Esophagus squamous epithelium (tissue), 5 donors: ENCODE measurements at regions not wholly inside any gene's neighbourhood (a gene's known extent, or its start where the extent isn't known, plus 50 kb on each side); places are given as distances from the start of the nearest gene placed in this dataset.
"Not testable (repeated sequence)": the region's sequence is repeated elsewhere in the genome, so short reads cannot be mapped to it uniquely, and the experiment has no call there.

Experiments used
- DNase-seq: peaks from one replicate; lab custom pipeline; 2025; lab: John Stamatoyannopoulos, UW
- H3K27ac ChIP-seq, 4 donors: fragments of 200-600 bp; sonication (generic); one replicate each; pipeline ENCODE4 v1.5.1; 2016 to 2019; ENCODE audit warnings: mild to moderate bottlenecking in 1 of 4
- H3K27me3 ChIP-seq, 4 donors: fragments of 200-600 bp; sonication (generic); 1 replicate in 3 of 4; 2 replicates in 1 of 4; pipeline versions ENCODE4 v1.5.1 to v1.6.0; 2017 to 2021; ENCODE audit warnings: antibody characterized with exemption in 1 of 4
- H3K36me3 ChIP-seq, 3 donors: fragments of 200-600 bp; sonication (generic); one replicate each; pipeline ENCODE4 v1.5.1; 2016 to 2019
- H3K4me1 ChIP-seq, 3 donors: fragments of 200-600 bp; sonication (generic); one replicate each; pipeline ENCODE4 v1.5.1; 2017 to 2019
- H3K4me3 ChIP-seq, 4 donors: fragments of 200-600 bp; sonication (generic); 1 replicate in 3 of 4; 2 replicates in 1 of 4; pipeline ENCODE4 v1.5.1; 2016 to 2019; ENCODE audit warnings: mild to moderate bottlenecking in 2 of 4, moderate library complexity in 1 of 4
- H3K9me3 ChIP-seq, 3 donors: fragments of 200-600 bp; sonication (generic); one replicate each; pipeline ENCODE4 v1.5.1; 2016 to 2019
- POLR2A ChIP-seq, 4 donors: fragments of 450-650 bp; IDR thresholded peaks; one replicate each; pipeline ENCODE4 v1.6.1; 2017; ENCODE audit warnings: antibody characterized with exemption in 4 of 4, mild to moderate bottlenecking in 4 of 4, moderate library complexity in 3 of 4
- WGBS, 2 donors: methylation state at CpG; one replicate each; pipeline ENCODE4 v1.1.5; 2018; 5-methylcytosine and 5-hydroxymethylcytosine counted together
- intact Hi-C: fragments of 100-400 bp; cut with DNase I; formaldehyde crosslinking; loops from one replicate; pipeline ENCODE4 v1.15.0; 2022
- TF ChIP-seq, protein P1 (sequence below), 6 experiments: fragments of 450-650 bp in 4 of 6; fragments of 200-600 bp in 2 of 6; sonication (generic) in 2 of 6; IDR thresholded peaks; one replicate each; pipeline ENCODE4 v1.5.1; 2016 to 2019; ENCODE audit warnings: antibody characterized with exemption in 6 of 6, mild to moderate bottlenecking in 4 of 6, moderate library complexity in 4 of 6
- donor health status: DM: yes; HTN: yes; CAD: no.

- Histone ChIP-seq H3K36me3 (no peaks in the 10 kb centered on the region), H3K4me3 (no peak overlapping the region), H3K27me3 (no peaks in the 10 kb centered on the region), H3K27ac (no peak overlapping the region), H3K4me1 (peaks cover 0 to 30% (median 15%) of the 10 kb centered on the region in 3 donors), H3K9me3 (no peaks in the 10 kb centered on the region)
- no peak for TF ChIP-seq POLR2A (IDR thresholded peaks at IDR 0.05)
- TF ChIP-seq, protein P1, sequence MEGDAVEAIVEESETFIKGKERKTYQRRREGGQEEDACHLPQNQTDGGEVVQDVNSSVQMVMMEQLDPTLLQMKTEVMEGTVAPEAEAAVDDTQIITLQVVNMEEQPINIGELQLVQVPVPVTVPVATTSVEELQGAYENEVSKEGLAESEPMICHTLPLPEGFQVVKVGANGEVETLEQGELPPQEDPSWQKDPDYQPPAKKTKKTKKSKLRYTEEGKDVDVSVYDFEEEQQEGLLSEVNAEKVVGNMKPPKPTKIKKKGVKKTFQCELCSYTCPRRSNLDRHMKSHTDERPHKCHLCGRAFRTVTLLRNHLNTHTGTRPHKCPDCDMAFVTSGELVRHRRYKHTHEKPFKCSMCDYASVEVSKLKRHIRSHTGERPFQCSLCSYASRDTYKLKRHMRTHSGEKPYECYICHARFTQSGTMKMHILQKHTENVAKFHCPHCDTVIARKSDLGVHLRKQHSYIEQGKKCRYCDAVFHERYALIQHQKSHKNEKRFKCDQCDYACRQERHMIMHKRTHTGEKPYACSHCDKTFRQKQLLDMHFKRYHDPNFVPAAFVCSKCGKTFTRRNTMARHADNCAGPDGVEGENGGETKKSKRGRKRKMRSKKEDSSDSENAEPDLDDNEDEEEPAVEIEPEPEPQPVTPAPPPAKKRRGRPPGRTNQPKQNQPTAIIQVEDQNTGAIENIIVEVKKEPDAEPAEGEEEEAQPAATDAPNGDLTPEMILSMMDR (IDR thresholded peaks at IDR 0.05) = no peak
- WGBS, 2 donors = 60 to 76% methylated on average over 1 of the region's 1 CpG
- DNase-seq = no peak
- intact Hi-C loops = no loop called here
Measured at GRCh38 chr6:8624665-8625064, 189.3 kb upstream of the SLC35B3 start.

GRCh38 chr6:8623441-8623840 lies 188.1 kb upstream of the SLC35B3 start:
- Histone ChIP-seq H3K4me3 (no peak overlapping the region), H3K36me3 (no peaks in the 10 kb centered on the region), H3K4me1 (peaks cover 0 to 18% (median 8%) of the 10 kb centered on the region in 3 donors), H3K27me3 (no peaks in the 10 kb centered on the region), H3K9me3 (peaks cover 0 to 5% (median 0%) of the 10 kb centered on the region in 3 donors), H3K27ac (no peak overlapping the region)
- no peak for DNase-seq
- TF ChIP-seq, protein P1 (IDR thresholded peaks at IDR 0.05) = no peak
- no peak for TF ChIP-seq POLR2A (IDR thresholded peaks at IDR 0.05)
- WGBS, 2 donors = 57 to 83% methylated on average over 3 of the region's 3 CpGs
- intact Hi-C loops = no loop called here

DNA sequence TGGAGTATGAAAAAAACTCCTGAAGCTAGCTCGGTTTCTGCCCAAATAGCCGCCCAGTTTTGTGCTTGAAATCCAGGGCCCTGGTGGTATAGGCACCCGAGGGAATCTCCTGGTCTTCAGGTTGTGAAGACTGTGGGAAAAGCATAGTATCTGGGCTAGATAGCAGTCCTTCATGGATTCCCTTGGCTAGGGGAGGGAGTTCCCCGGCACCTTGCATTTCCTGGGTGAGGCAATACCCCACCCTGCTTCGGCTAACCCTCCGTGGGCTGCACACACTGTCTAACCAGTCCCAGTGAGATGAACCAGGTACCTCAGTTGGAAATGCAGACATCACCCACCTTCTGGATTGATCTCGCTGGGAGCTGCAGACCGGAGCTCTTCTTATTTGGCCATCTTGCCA lies 184.5 kb upstream of the SLC35B3 start:
- H3K36me3 ChIP-seq = no peaks in the 10 kb centered on the region
- H3K27ac ChIP-seq = no peak overlapping the region
- peaks cover 0 to 5% (median 0%) of the 10 kb centered on the region in 3 donors for H3K9me3 ChIP-seq
- 81 to 90% methylated on average over 5 of the region's 8 CpGs for WGBS, 2 donors
- H3K27me3 ChIP-seq = no peaks in the 10 kb centered on the region
- DNase-seq = no peak
- H3K4me1 ChIP-seq = no peaks in the 10 kb centered on the region
- no peak overlapping the region for H3K4me3 ChIP-seq
- TF ChIP-seq, protein P1 (IDR thresholded peaks at IDR 0.05) = no peak
- no peak for TF ChIP-seq POLR2A (IDR thresholded peaks at IDR 0.05)
- intact Hi-C loops = no loop called here

DNA sequence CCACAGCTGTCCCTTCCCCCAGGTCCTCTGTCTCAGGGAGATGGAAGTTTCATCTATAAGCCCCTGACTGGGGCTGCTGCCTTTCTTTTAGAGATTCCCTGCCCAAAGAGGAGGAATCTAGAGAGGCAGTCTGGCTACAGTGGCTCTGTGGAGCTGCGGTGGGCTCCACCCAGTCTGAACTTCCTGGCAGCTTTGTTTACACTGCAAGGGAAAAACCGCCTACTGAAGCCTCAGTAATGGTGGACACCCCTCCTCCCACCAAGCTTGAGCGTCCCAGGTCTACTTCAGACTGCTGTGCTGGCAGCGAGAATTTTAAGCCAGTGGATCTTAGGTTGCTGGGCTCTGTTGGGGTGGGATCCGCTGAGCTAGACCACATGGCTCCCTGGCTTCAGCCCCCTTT lies 184.1 kb upstream of the SLC35B3 start:
- not testable (repeated sequence) for H3K27me3 ChIP-seq

GRCh38 chr6:8608737-8609136 lies 173.4 kb upstream of the SLC35B3 start:
- Histone ChIP-seq H3K36me3 (no peaks in the 10 kb centered on the region), H3K4me1 (no peaks in the 10 kb centered on the region), H3K27me3 (no peaks in the 10 kb centered on the region), H3K9me3 (no peaks in the 10 kb centered on the region), H3K4me3 (no peak overlapping the region), H3K27ac (no peak overlapping the region)
- TF ChIP-seq, protein P1 (IDR thresholded peaks at IDR 0.05) = no peak
- no peak for TF ChIP-seq POLR2A (IDR thresholded peaks at IDR 0.05)
- no peak for DNase-seq
- WGBS, 2 donors = 82 to 85% methylated on average over 5 of the region's 5 CpGs
- intact Hi-C loops = no loop called here

More for the DNA sequence above, 184.1 kb upstream of the SLC35B3 start:
- H3K4me3 ChIP-seq, H3K36me3 ChIP-seq, H3K27ac ChIP-seq, DNase-seq, H3K4me1 ChIP-seq, H3K9me3 ChIP-seq, intact Hi-C loops: not testable (repeated sequence)
- 65 to 100% methylated on average over 1 to 4 of the region's 5 CpGs for WGBS, 2 donors
